ENCODE measurements at regions not wholly inside any gene's neighbourhood (a gene's known extent, or its start where the extent isn't known, plus 50 kb on each side); places are given as distances from the start of the nearest gene placed in this dataset.

DNA sequence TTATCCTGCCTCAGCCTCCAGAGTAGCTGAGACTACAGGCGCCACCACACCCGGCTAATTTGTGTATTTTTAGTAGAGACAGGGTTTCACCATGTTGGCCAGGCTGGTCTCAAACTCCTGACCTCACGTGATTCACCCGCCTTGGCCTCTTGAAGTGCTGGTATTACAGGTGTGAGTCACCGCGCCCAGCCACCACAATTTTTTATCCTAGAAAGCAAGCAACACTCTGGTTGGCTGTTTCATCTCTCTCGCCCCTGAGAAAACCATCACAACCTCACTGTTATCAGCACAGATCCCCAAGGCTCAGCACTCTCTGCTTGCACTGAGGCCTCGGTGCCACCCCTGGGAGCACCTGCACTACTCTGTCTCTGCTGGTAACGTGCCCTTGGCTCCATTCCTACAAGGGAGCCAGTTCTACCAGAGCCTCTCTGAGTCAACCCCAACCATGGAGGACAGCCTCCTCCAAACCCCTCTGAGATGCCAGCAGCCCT is 134.8 kb upstream of the AGAP1 start:
- DNase-seq (ENCODE audit: low spot score): peak; percentile 51

DNA sequence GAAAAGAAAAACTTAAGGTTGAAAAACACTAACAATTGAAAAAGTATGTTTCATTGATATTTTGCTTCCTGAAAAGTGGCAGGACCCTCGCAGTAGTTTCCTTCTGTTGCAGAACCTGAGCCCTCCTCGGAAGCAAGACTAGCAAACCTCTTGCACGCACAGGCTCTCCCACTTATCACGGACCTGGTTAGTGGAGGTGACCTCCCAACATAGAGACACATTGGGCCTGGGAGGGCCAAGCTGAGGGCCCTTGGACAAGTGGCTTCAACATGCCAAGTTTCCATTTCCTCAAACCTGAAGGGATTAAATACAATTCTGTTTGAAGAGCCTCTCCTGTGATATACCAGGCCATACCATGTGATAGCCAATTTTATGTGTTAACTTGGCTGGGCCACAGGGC is 133.4 kb upstream of the AGAP1 start:
- no peak for DNase-seq (ENCODE audit: low spot score)

DNA sequence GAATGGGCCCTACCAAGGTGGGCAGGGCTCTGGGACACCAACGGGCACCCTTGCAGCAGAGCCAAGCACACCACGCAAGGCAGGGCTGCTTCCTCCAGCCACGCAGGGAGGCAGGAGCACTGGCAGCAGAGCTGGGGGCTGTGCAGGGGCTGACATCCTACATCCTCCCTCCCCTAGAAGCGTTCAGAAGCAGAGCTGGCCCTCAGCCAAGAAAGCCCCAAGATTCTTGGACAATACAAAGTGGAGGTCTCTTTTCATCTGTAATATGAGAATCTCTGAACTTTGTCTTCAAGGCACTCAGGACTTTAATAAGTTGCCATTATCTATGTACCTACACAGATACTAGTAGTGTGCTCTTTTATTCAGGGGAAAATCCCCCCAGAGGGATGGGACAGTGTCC is 128.1 kb upstream of the AGAP1 start:
- DNase-seq (ENCODE audit: low spot score): no peak

DNA sequence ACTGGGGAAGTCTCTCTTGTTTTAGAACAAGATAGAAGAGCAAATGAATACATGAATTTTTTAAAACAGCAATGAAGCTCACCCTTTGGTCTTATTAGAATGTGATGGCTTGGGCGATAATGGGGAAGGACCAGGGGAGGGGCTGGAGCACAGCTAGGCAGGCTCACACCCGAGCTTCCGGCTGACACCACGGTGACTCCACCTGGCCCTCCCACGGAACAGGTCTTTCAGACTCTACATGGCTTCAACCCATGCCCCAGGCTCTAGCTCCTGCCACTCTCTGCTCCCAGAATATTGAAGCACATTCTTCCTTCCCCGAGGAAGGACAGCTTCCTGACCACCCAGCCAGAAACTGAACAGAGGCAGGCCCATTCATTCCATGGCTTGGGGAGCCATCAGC is 127.5 kb upstream of the AGAP1 start:
- DNase-seq (ENCODE audit: low spot score): no peak

DNA sequence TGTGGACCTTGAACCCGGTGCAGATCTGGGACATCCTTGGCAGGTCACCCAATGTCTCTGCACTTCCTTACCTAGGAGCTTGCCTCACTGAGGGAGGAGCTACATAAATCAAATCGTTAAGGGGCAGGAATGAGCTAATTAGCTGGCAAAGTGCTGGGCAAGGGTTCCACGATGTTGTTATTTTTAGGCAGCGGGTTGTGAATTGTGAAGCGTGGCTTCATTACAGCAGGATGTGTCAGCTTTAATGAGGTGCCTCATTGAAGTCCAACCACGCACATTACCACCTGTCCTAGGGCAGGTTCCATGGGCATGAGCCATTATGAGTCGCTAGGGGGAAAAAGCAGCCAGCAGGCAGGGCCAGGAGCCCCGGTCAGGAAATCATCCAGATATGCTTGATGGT is 127.0 kb upstream of the AGAP1 start:
- peak; percentile 38 for DNase-seq (ENCODE audit: low spot score)

- no peak for DNase-seq (ENCODE audit: low spot score)
Measured at GRCh38 chr2:235371018-235371417, 122.8 kb upstream of the AGAP1 start.

- no peak for DNase-seq (ENCODE audit: low spot score)
Measured at GRCh38 chr2:235373171-235373570, 120.7 kb upstream of the AGAP1 start.

- DNase-seq (ENCODE audit: low spot score): no peak
Measured at GRCh38 chr2:235377176-235377575, 116.7 kb upstream of the AGAP1 start.

DNA sequence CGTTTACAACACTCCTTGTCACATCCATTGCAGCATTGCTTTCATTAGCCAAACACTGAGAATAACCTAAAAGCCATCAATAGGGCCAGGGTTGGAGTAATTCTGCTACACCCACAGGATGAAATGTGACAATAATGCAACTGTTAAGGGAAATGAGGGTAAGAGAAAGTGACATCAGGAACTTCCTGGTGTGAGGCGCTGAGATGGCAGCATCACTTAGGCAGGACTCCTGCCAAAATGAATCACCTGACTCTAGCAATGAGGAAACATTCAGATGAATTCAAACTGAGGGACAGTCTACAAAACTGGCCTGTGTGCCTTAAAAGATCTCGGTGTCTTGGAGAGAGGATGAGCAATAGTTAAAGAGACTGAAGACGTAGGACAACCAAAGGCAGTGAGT is 115.6 kb upstream of the AGAP1 start:
- peak; percentile 47 for DNase-seq (ENCODE audit: low spot score)

GRCh38 chr2:235378944-235379343 is 114.9 kb upstream of the AGAP1 start:
- no peak for DNase-seq (ENCODE audit: low spot score)

GRCh38 chr2:235381261-235381912 is 112.5 kb upstream of the AGAP1 start:
- DNase-seq (ENCODE audit: low spot score): no peak

- no peak for DNase-seq (ENCODE audit: low spot score)
Measured at GRCh38 chr2:235382179-235382578, 111.7 kb upstream of the AGAP1 start.

GRCh38 chr2:235382601-235383000 is 111.2 kb upstream of the AGAP1 start:
- no peak for DNase-seq (ENCODE audit: low spot score)

- DNase-seq (ENCODE audit: low spot score): no peak
Measured at GRCh38 chr2:235383272-235383843, 110.5 kb upstream of the AGAP1 start.

- no peak for DNase-seq (ENCODE audit: low spot score)
Measured at GRCh38 chr2:235384624-235385023, 109.2 kb upstream of the AGAP1 start.

DNA sequence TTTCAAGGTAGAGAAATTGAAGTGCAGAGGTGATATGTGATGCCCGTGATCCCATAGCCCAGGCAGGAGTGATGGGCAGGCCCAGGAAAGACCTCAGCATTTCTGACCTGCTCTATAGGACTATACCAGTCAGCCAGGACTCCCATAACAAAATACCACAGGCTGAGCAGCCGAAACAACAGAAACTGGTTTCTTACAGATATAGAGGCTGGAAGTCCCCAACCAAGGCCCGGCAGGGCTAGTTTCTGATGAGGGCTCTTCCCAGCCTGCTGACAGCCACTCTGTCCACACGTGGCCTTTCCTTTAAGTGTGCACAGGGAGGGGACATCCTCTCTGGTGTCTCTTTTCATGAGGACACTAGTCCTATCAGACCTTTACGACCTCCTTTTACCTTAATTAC is 104.2 kb upstream of the AGAP1 start:
- DNase-seq (ENCODE audit: low spot score): no peak

- DNase-seq (ENCODE audit: low spot score): peak; percentile 29
Measured at GRCh38 chr2:235390108-235390815, 103.6 kb upstream of the AGAP1 start.

GRCh38 chr2:235390816-235391194 is 103.0 kb upstream of the AGAP1 start:
- no peak for DNase-seq (ENCODE audit: low spot score)

DNA sequence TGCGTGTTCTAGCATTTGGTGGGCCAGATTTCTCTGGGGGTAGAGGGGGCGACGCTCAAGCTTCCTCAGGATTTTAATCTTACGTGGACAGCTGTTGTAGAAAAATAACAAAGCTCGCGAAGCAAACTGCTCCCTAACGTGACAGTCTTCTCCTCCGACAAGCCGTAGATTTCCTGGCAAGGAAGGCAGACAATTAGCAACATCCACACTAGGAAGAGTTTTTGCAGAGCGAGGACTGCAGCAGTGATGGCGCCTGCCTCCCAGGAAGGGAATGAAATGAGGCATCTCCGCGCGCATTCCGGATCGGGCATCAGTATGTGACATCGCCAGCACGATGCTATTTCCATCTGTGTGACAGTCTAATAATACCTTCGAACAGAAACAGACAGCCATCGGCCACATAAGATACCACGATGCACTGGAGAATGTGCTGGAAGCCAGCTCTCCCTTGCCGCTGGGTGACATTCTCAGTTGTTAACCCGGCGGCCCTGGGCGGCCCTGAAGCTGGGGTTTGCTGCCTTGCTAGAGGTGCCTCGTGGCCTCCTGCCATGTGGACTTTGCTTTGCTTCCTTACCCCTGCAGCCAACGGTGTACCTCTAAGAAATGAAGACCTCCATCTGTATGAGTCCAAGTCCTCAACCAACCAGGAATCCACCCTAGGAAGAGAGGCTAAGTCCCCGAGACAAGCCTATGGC is 101.8 kb upstream of the AGAP1 start:
- DNase-seq (ENCODE audit: low spot score): no peak

GRCh38 chr2:235394278-235394828 is 99.5 kb upstream of the AGAP1 start:
- peak; percentile 59 for DNase-seq (ENCODE audit: low spot score)

DNA sequence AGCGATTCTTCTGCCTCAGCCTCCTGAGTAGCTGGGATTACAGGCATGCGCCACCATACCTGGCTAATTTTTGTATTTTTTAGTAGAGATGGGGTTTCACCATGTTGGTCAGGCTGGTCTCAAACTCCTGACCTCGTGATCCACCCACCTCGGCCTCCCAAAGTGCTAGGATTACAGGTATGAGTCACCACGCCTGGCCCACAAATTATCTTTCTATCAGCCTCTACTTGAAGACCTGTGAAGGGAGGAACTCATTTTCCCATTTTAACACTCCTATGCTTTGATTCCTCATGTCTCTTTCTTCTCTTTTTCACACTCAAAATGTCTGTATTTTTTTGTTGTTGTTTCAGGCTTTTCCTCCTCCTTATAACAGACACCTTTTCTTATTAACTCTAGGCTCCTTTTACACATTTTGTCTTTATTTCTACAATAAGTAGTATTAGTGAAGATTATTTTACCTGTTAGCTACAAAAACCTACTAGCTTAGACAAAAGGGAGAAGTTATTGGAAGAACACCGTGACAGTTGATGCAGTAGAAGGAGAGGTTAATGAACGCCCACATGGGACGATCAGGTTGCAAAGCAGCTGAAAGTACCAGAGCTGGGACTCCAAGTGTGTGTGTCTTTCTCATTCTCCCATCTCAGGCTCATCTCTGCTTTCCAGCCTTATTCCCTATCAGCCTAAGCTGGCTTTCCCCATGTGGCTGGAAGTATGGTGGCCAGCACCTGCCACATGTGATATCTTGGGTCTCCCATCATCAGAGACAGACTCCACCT is 97.6 kb upstream of the AGAP1 start:
- DNase-seq (ENCODE audit: low spot score): no peak

DNA sequence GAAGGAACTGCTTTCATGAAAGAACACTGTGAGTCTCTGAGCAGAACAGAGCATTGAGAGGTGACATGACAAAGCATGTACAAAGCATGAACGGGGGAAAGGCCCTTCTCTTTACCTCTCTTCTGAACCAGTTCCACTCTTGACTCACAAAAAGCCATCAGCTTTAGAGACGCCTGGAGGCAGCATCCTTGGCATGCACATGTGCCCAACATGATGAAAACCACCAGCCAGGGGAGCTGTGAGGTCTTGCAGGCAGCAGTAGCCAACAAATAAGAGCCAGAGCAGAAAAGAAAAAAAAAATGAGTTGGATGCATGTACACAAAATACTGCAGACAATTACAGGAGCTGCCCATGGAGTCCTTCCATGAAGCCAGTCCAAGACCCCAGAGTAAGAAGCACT is 95.5 kb upstream of the AGAP1 start:
- DNase-seq (ENCODE audit: low spot score): no peak
